ENCODE measurements at regions not wholly inside any gene's neighbourhood (a gene's known extent, or its start where the extent isn't known, plus 50 kb on each side); places are given as distances from the start of the nearest gene placed in this dataset.

DNA sequence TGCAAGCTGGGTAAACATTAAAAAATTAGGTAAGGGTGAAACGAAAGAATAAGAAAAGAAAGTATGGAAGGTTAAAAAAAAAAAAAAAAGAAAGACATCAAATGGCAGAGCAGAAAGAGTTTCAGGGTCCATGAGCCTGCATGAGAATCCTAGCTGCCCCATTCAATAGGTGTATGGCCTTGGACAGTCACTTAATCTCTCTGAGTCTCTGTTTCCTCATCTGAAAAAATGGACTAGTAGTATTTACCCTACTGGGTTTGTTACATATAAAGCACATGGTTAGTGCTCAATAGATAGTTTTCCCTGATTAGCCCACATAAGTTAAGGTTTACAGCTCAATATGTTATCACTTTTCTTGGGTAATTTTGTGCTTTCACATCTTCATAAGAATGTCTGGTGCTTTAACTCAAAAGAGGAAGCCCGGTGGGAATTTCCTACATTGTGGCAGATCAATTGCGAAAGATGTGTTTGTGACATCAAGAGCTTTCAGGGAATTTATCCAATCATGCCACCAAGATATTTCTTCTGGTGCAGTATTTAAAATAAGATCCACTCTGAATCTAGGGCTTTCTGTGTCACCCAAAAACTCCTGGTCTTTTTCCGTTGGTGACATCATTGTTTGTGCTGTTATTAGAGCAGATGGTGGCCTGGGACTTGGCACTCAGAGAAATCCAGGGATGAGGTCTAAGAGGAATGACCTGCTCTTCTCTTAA is 57.2 kb upstream of the UBE2E1 start:
- TF ChIP-seq POLR2AphosphoS5 (IDR thresholded peaks at IDR 0.05; ENCODE audit: low read depth): no peak
- TF ChIP-seq CTCF (IDR thresholded peaks at IDR 0.05; ENCODE audit: insufficient read depth, low read length): no peak
- TF ChIP-seq, protein P1, sequence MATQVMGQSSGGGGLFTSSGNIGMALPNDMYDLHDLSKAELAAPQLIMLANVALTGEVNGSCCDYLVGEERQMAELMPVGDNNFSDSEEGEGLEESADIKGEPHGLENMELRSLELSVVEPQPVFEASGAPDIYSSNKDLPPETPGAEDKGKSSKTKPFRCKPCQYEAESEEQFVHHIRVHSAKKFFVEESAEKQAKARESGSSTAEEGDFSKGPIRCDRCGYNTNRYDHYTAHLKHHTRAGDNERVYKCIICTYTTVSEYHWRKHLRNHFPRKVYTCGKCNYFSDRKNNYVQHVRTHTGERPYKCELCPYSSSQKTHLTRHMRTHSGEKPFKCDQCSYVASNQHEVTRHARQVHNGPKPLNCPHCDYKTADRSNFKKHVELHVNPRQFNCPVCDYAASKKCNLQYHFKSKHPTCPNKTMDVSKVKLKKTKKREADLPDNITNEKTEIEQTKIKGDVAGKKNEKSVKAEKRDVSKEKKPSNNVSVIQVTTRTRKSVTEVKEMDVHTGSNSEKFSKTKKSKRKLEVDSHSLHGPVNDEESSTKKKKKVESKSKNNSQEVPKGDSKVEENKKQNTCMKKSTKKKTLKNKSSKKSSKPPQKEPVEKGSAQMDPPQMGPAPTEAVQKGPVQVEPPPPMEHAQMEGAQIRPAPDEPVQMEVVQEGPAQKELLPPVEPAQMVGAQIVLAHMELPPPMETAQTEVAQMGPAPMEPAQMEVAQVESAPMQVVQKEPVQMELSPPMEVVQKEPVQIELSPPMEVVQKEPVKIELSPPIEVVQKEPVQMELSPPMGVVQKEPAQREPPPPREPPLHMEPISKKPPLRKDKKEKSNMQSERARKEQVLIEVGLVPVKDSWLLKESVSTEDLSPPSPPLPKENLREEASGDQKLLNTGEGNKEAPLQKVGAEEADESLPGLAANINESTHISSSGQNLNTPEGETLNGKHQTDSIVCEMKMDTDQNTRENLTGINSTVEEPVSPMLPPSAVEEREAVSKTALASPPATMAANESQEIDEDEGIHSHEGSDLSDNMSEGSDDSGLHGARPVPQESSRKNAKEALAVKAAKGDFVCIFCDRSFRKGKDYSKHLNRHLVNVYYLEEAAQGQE (IDR thresholded peaks at IDR 0.05; ENCODE audit: insufficient replicate concordance, low read depth): no peak
